Left cardiac atrium (tissue), 4 donors: ENCODE measurements at regions not wholly inside any gene's neighbourhood (a gene's known extent, or its start where the extent isn't known, plus 50 kb on each side); places are given as distances from the start of the nearest gene placed in this dataset.

Experiments
- ATAC-seq, 2 donors: fragments of 200-7000 bp; cut with Tn5 transposase; one replicate each; pipeline ENCODE4 v1.9.1; 2020; ENCODE audit warnings: mild to moderate bottlenecking in 2 of 2, moderate library complexity in 2 of 2
- DNase-seq: peaks from one replicate; pipeline ENCODE4 v3.0.0-alpha.2; 2020
- intact Hi-C, 2 donors: fragments of 100-400 bp; cut with DNase I; formaldehyde crosslinking; loops; one replicate each; pipeline versions ENCODE4 v1.14.1 to v1.15.1; 2022 to 2023
- donor health status: DM: no; HTN: yes; CAD: no.
- donor health status: DM: no; HTN: yes; CAD: no; lungs with severe emphysema.
- donor health status: DM: yes; HTN: yes; CAD: no.
- donor health status: Dilated cardiomyopathy.

- ATAC-seq = no peak
Observed at GRCh38 chr1:229759037-229759435, 133.0 kb downstream of the URB2 start.

GRCh38 chr1:229759586-229759985 lies 133.5 kb downstream of the URB2 start:
- DNase-seq (no peak), ATAC-seq (no peak)
- intact Hi-C loops = no loop called here

More at GRCh38 chr1:229759037-229759435, 133.0 kb downstream of the URB2 start:
- no peak for DNase-seq
- intact Hi-C loops = no loop called here

- intact Hi-C loops = no loop called here
- ATAC-seq (no peak), DNase-seq (no peak)
Observed at GRCh38 chr1:229760478-229760996, 134.5 kb downstream of the URB2 start.

- no peak for ATAC-seq
- no peak for DNase-seq
- intact Hi-C loops = no loop called here
Observed at GRCh38 chr1:229762891-229763290, 136.8 kb downstream of the URB2 start.

GRCh38 chr1:229768232-229768631 lies 142.2 kb downstream of the URB2 start:
- no peak for ATAC-seq
- DNase-seq = no peak
- intact Hi-C loops = no loop called here

GRCh38 chr1:229769006-229769405 lies 143.0 kb downstream of the URB2 start:
- intact Hi-C loops = no loop called here
- ATAC-seq (no peak), DNase-seq (no peak)

- DNase-seq (no peak), ATAC-seq (no peak)
- intact Hi-C loops = no loop called here
Observed at GRCh38 chr1:229769809-229770208, 143.8 kb downstream of the URB2 start.

GRCh38 chr1:229778794-229779193 lies 152.7 kb downstream of the URB2 start:
- DNase-seq = no peak
- intact Hi-C loops = no loop called here
- no peak for ATAC-seq

- DNase-seq (no peak), ATAC-seq (peak; percentile 41 to 44)
- intact Hi-C loops = no loop called here
Observed at GRCh38 chr1:229781453-229781852, 155.4 kb downstream of the URB2 start.

GRCh38 chr1:229782469-229782868 lies 156.4 kb downstream of the URB2 start:
- ATAC-seq = no peak
- intact Hi-C loops = no loop called here
- no peak for DNase-seq

GRCh38 chr1:229784834-229785233 lies 158.8 kb downstream of the URB2 start:
- intact Hi-C loops = no loop called here
- no peak for DNase-seq
- ATAC-seq = no peak

- DNase-seq = no peak
- ATAC-seq = no peak
- intact Hi-C loops = no loop called here
Observed at GRCh38 chr1:229786974-229787610, 161.0 kb downstream of the URB2 start.

- no peak for ATAC-seq
- DNase-seq = no peak
- intact Hi-C loops = no loop called here
Observed at GRCh38 chr1:229788004-229788403, 162.0 kb downstream of the URB2 start.

- no peak for ATAC-seq
- no peak for DNase-seq
- intact Hi-C loops = no loop called here
Observed at GRCh38 chr1:229792012-229792975, 166.2 kb downstream of the URB2 start.

GRCh38 chr1:229793488-229793887 lies 167.4 kb downstream of the URB2 start:
- intact Hi-C loops = no loop called here
- DNase-seq = no peak
- no peak for ATAC-seq

- DNase-seq (no peak), ATAC-seq (no peak)
- intact Hi-C loops = no loop called here
Observed at GRCh38 chr1:229798558-229798957, 172.5 kb downstream of the URB2 start.

- no peak for DNase-seq
- ATAC-seq = no peak
- intact Hi-C loops = no loop called here
Observed at GRCh38 chr1:229803626-229804217, 177.7 kb downstream of the URB2 start.

GRCh38 chr1:229808272-229808671 lies 182.2 kb downstream of the URB2 start:
- intact Hi-C loops = no loop called here

GRCh38 chr1:229810140-229810539 lies 184.1 kb downstream of the URB2 start:
- ATAC-seq (no peak), DNase-seq (no peak)
- intact Hi-C loops = no loop called here

More at GRCh38 chr1:229808272-229808671, 182.2 kb downstream of the URB2 start:
- DNase-seq (no peak), ATAC-seq (no peak)

GRCh38 chr1:229810961-229811360 lies 184.9 kb downstream of the URB2 start:
- no peak for ATAC-seq
- intact Hi-C loops = no loop called here
- no peak for DNase-seq
